T-helper 17 cell (primary cell): ENCODE measurements at regions not wholly inside any gene's neighbourhood (a gene's known extent, or its start where the extent isn't known, plus 50 kb on each side); places are given as distances from the start of the nearest gene placed in this dataset.

ENCODE experiments used
- ATAC-seq: fragments of 150-1000 bp; cut with Tn5 transposase; 2 replicates; pipeline ENCODE4 v1.10.0; 2021; ENCODE audit warnings: mild to moderate bottlenecking, moderate library complexity
- DNase-seq, 3 donors: peaks; one replicate each; pipeline versions ENCODE4 v3.0.0 to v3.0.0-alpha.2; 2020 to 2021
- H3K9me3 ChIP-seq: one replicate; pipeline ENCODE4 v1.7.0; 2013; ENCODE audit warnings: low read length, mild to moderate bottlenecking; ENCODE audit not compliant: control insufficient read depth, poor library complexity, severe bottlenecking
- H3K27ac Mint-ChIP-seq: one replicate; pipeline ENCODE4 v1.8.0; 2022; ENCODE audit warnings: mild to moderate bottlenecking, moderate library complexity, mixed read lengths
- H3K27me3 Mint-ChIP-seq: one replicate; pipeline ENCODE4 v1.8.0; 2022; ENCODE audit warnings: mixed read lengths
- H3K36me3 Mint-ChIP-seq: one replicate; pipeline ENCODE4 v1.8.0; 2022; ENCODE audit warnings: low read depth, mixed read lengths
- H3K4me1 Mint-ChIP-seq: one replicate; pipeline ENCODE4 v1.8.0; 2022; ENCODE audit warnings: mild to moderate bottlenecking, mixed read lengths
- H3K4me3 Mint-ChIP-seq: one replicate; pipeline ENCODE4 v1.8.0; 2022; ENCODE audit warnings: mild to moderate bottlenecking, moderate library complexity, mixed read lengths

- H3K27me3 Mint-ChIP-seq = peaks cover 54% of the 10 kb centered on the region
- H3K4me1 Mint-ChIP-seq = peaks cover 4% of the 10 kb centered on the region
Measured at GRCh38 chr11:10358696-10359095, 53.8 kb downstream of the ADM start.

GRCh38 chr11:10359171-10359570, 54.3 kb downstream of the ADM start:
- ATAC-seq = no peak
- peaks cover 4% of the 10 kb centered on the region for H3K4me1 Mint-ChIP-seq
- peaks cover 49% of the 10 kb centered on the region for H3K27me3 Mint-ChIP-seq
- no peak overlapping the region for H3K27ac Mint-ChIP-seq
- peaks cover 2% of the 10 kb centered on the region for H3K9me3 ChIP-seq
- no peak for DNase-seq
- no peak overlapping the region for H3K4me3 Mint-ChIP-seq
- no peaks in the 10 kb centered on the region for H3K36me3 Mint-ChIP-seq

More at GRCh38 chr11:10358696-10359095, 53.8 kb downstream of the ADM start:
- H3K9me3 ChIP-seq = peaks cover 2% of the 10 kb centered on the region
- H3K27ac Mint-ChIP-seq = no peak overlapping the region
- ATAC-seq (no peak), DNase-seq (no peak)
- no peaks in the 10 kb centered on the region for H3K36me3 Mint-ChIP-seq
- no peak overlapping the region for H3K4me3 Mint-ChIP-seq

GRCh38 chr11:10360835-10361234, 56.0 kb downstream of the ADM start:
- DNase-seq (no peak), ATAC-seq (no peak)
- H3K9me3 ChIP-seq = peaks cover 2% of the 10 kb centered on the region
- H3K36me3 Mint-ChIP-seq = no peaks in the 10 kb centered on the region
- H3K4me1 Mint-ChIP-seq = peaks cover 4% of the 10 kb centered on the region
- H3K4me3 Mint-ChIP-seq = no peak overlapping the region
- H3K27ac Mint-ChIP-seq = no peak overlapping the region
- peaks cover 33% of the 10 kb centered on the region for H3K27me3 Mint-ChIP-seq

GRCh38 chr11:10365045-10365444, 60.2 kb downstream of the ADM start:
- Mint-ChIP-seq H3K27ac (no peak overlapping the region), H3K36me3 (peaks cover 3% of the 10 kb centered on the region), H3K4me3 (no peak overlapping the region), H3K4me1 (peaks cover 9% of the 10 kb centered on the region), H3K27me3 (peaks cover 6% of the 10 kb centered on the region)
- no peak for ATAC-seq
- H3K9me3 ChIP-seq = no peaks in the 10 kb centered on the region
- DNase-seq = no peak

GRCh38 chr11:10366568-10367331, 61.9 kb downstream of the ADM start:
- no peaks in the 10 kb centered on the region for H3K9me3 ChIP-seq
- Mint-ChIP-seq H3K27ac (no peak overlapping the region), H3K36me3 (peaks cover 4% of the 10 kb centered on the region), H3K4me1 (peaks cover 9% of the 10 kb centered on the region), H3K27me3 (peaks cover 18% of the 10 kb centered on the region), H3K4me3 (no peak overlapping the region)
- DNase-seq (peak; percentile 11 to 29 (median 14)), ATAC-seq (peak; percentile 89)

- H3K4me1 Mint-ChIP-seq = no peaks in the 10 kb centered on the region
- no peak overlapping the region for H3K4me3 Mint-ChIP-seq
Measured at GRCh38 chr11:10371926-10372641, 67.2 kb downstream of the ADM start.

GRCh38 chr11:10373340-10373739, 68.5 kb downstream of the ADM start:
- Mint-ChIP-seq H3K27ac (no peak overlapping the region), H3K4me3 (no peak overlapping the region), H3K36me3 (peaks cover 2% of the 10 kb centered on the region), H3K27me3 (peaks cover 40% of the 10 kb centered on the region), H3K4me1 (no peaks in the 10 kb centered on the region)
- no peak for ATAC-seq
- no peaks in the 10 kb centered on the region for H3K9me3 ChIP-seq
- DNase-seq = no peak

More at GRCh38 chr11:10371926-10372641, 67.2 kb downstream of the ADM start:
- DNase-seq (no peak), ATAC-seq (no peak)
- Mint-ChIP-seq H3K36me3 (peaks cover 2% of the 10 kb centered on the region), H3K27ac (no peak overlapping the region), H3K27me3 (peaks cover 40% of the 10 kb centered on the region)
- H3K9me3 ChIP-seq = no peaks in the 10 kb centered on the region

- Mint-ChIP-seq H3K36me3 (peaks cover 2% of the 10 kb centered on the region), H3K4me3 (no peak overlapping the region), H3K27ac (no peak overlapping the region), H3K27me3 (peaks cover 40% of the 10 kb centered on the region), H3K4me1 (no peaks in the 10 kb centered on the region)
- H3K9me3 ChIP-seq = no peaks in the 10 kb centered on the region
- no peak for ATAC-seq
- DNase-seq = no peak
Measured at GRCh38 chr11:10373929-10374328, 69.1 kb downstream of the ADM start.

- DNase-seq (no peak), ATAC-seq (no peak)
- Mint-ChIP-seq H3K27ac (no peak overlapping the region), H3K27me3 (peaks cover 40% of the 10 kb centered on the region), H3K4me3 (no peak overlapping the region), H3K36me3 (peaks cover 2% of the 10 kb centered on the region), H3K4me1 (no peaks in the 10 kb centered on the region)
- H3K9me3 ChIP-seq = no peaks in the 10 kb centered on the region
Measured at GRCh38 chr11:10374386-10374785, 69.5 kb downstream of the ADM start.

- DNase-seq = no peak
- Mint-ChIP-seq H3K4me1 (no peaks in the 10 kb centered on the region), H3K4me3 (no peak overlapping the region), H3K27ac (no peak overlapping the region), H3K27me3 (peaks cover 36% of the 10 kb centered on the region), H3K36me3 (peaks cover 2% of the 10 kb centered on the region)
- no peak for ATAC-seq
- no peaks in the 10 kb centered on the region for H3K9me3 ChIP-seq
Measured at GRCh38 chr11:10375280-10375971, 70.6 kb downstream of the ADM start.

- ATAC-seq (no peak), DNase-seq (no peak)
- Mint-ChIP-seq H3K4me3 (no peak overlapping the region), H3K27ac (no peak overlapping the region), H3K36me3 (peaks cover 2% of the 10 kb centered on the region), H3K4me1 (no peaks in the 10 kb centered on the region), H3K27me3 (peaks cover 30% of the 10 kb centered on the region)
- no peaks in the 10 kb centered on the region for H3K9me3 ChIP-seq
Measured at GRCh38 chr11:10376061-10376460, 71.2 kb downstream of the ADM start.

- DNase-seq (no peak), ATAC-seq (no peak)
- H3K36me3 Mint-ChIP-seq = peaks cover 2% of the 10 kb centered on the region
- H3K4me3 Mint-ChIP-seq = no peak overlapping the region
- no peaks in the 10 kb centered on the region for H3K9me3 ChIP-seq
- peaks cover 33% of the 10 kb centered on the region for H3K27me3 Mint-ChIP-seq
- H3K4me1 Mint-ChIP-seq = no peaks in the 10 kb centered on the region
- no peak overlapping the region for H3K27ac Mint-ChIP-seq
Measured at GRCh38 chr11:10377183-10377582, 72.3 kb downstream of the ADM start.

GRCh38 chr11:10378362-10378761, 73.5 kb downstream of the ADM start:
- Mint-ChIP-seq H3K4me3 (no peak overlapping the region), H3K27me3 (peaks cover 29% of the 10 kb centered on the region), H3K36me3 (peaks cover 4% of the 10 kb centered on the region), H3K4me1 (no peaks in the 10 kb centered on the region), H3K27ac (no peak overlapping the region)
- DNase-seq (no peak), ATAC-seq (no peak)
- no peaks in the 10 kb centered on the region for H3K9me3 ChIP-seq
